AG10803 (cell line): ENCODE measurements at regions not wholly inside any gene's neighbourhood (a gene's known extent, or its start where the extent isn't known, plus 50 kb on each side); places are given as distances from the start of the nearest gene placed in this dataset.

Experiments
- DNase-seq: peaks from one replicate; pipeline ENCODE4 v3.0.0; 2010; ENCODE audit warnings: low read depth
- H3K4me3 ChIP-seq: 2 replicates; pipeline ENCODE4 v1.5.1; 2011; ENCODE audit warnings: mild to moderate bottlenecking, low read length, control low read depth
- CTCF ChIP-seq: conservative IDR thresholded peaks from 2 replicates; pipeline ENCODE4 v1.5.1; 2011; ENCODE audit warnings: mild to moderate bottlenecking, low read length, control low read depth, inconsistent platforms

DNA sequence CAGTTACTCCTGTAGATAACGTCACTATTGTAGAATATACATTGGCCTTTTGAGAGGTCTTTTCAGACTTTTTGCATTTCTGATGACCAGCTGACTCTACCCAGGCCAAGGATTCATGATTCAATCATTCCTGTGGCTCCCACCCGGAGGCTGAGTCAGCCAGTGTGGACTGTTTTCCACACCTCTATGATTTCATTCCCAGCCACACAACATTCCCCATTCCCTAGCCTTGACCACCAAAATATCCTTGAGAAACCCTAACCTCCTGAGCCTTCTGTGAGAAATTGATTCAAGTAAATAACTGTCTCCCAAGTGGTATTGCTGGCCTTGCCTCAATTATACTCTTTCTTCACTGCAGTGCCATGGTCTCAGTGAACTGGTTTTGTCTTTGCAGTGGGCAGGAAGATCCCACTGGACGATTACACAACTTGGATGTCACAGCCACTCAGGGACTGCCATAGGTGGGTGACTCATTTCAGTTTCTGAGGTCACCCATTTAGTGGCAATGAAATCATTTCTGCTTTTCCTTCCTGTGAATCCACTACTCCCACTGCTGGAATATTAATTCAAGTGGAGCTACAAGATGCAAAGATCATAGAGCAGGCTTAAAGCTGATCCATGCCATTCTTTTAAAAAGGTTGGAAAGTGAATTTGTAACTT lies 518.6 kb upstream of the ZP4 start:
- DNase-seq: peak; percentile 72
- no peak for TF ChIP-seq CTCF
- H3K4me3 ChIP-seq: no peak overlapping the region

GRCh38 chr1:238408737-238409136 lies 518.0 kb upstream of the ZP4 start:
- TF ChIP-seq CTCF: no peak
- DNase-seq: no peak
- H3K4me3 ChIP-seq: no peak overlapping the region

DNA sequence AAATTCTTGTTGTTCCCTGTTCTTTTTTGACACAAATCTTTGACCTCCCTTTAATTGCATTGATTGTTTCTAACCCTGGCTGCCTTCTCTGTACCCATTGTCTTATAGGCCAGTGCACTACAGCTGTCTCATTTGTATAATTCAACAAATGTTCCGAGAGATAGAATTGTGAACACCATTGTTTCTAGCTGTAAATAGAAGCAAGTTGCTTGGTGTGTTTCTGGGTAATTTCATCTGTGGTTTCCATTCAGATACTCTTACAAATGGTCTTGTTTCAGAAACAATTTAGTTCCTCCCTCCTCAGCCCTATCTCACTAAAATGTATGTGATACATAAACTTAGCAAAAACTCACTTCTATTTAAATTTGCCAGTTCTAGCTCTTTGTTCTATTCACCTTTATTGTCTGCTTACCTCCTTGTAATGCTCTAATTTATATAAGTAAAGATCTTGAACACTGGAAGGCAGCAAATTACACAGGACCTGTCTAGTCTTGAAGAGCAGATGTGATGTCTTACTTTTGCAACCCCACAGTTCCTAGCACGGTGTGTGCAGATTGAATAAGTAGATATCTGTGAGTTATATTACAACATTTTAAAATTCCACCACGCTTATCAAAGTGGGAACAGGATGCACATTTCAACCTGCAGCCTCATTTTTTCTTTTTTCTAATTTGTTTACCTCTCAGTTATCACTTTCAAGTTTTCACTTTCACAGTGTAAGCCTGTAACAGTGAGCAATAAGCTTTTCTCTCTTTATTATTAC lies 515.6 kb upstream of the ZP4 start:
- no peak for TF ChIP-seq CTCF
- H3K4me3 ChIP-seq: no peak overlapping the region
- DNase-seq: no peak

DNA sequence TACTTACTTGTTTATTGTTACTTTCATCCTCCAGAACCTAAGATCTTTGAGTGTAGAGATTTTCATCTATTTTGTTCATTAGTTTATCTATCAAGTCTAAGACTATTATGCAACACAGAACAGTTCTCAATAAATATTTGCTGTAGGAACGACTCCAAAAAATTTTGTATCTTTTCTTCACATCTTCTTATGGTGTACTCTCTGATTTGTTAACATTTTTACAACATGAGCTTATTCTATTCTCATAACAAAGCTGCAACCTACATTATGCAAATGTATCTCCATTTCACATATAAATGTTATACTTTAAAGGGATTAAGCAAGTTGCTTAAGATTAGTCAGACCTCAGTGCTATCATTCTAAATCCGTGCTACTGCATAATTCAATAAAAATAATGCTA lies 514.2 kb upstream of the ZP4 start:
- TF ChIP-seq CTCF: no peak
- DNase-seq: no peak
- H3K4me3 ChIP-seq: no peak overlapping the region

DNA sequence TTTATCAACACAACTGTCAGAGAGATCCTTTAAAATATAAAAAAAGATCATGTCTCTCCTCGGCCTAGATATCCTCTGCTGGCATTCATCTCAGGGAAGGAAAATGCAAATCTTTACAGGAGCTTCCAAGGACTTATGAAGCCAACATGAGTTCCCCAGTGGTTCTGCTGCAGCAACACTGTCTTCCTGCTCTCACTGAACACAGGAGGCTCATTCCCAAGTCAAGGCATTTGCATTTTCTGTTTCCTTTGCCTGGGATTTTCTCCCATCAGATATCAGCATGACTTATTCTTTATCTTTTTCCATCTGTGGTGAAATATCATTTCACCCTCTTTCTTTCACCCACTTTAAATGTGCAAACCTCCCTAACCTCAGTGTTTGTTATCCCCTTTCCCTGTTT lies 513.8 kb upstream of the ZP4 start:
- DNase-seq: no peak
- no peak overlapping the region for H3K4me3 ChIP-seq
- TF ChIP-seq CTCF: no peak

DNA sequence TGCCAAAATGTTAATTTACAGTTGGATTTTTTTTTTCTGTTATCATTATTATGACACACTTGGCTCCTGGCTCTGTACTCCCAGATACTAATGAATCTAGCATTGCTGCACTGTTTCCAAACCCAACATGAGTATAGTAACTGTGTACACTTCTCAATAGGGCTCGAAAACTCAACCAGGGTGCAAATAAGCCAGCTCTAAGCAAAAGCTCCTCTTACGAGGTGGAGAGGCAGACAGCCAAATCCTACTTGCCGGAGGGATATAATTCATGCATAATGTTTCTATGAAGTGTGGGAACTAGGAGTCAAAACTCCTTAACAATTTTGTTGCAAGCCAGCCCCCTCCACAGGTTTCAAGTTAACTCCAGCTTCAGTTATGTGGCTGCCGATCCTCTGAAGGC lies 510.4 kb upstream of the ZP4 start:
- no peak overlapping the region for H3K4me3 ChIP-seq
- TF ChIP-seq CTCF: no peak
- DNase-seq: no peak

- TF ChIP-seq CTCF: no peak
- no peak for DNase-seq
- no peak overlapping the region for H3K4me3 ChIP-seq
Measured at GRCh38 chr1:238399558-238399957, 508.8 kb upstream of the ZP4 start.
